OCI-LY3 (cell line): ENCODE measurements at regions not wholly inside any gene's neighbourhood (a gene's known extent, or its start where the extent isn't known, plus 50 kb on each side); places are given as distances from the start of the nearest gene placed in this dataset.
A peak's percentile ranks its signal among the peaks of the same experiment; 100 is the strongest.

ENCODE experiments used
- CTCF ChIP-seq: fragments of 200-600, 300-600 bp; sonication (generic); IDR thresholded peaks from 2 replicates; pipeline ENCODE4 v1.5.1; 2014; ENCODE audit warnings: antibody characterized with exemption, low read length, low read depth
- EZH2phosphoT487 ChIP-seq: fragments of 200-600 bp; shearing (Covaris generic); IDR thresholded peaks from 2 replicates; pipeline ENCODE4 v1.6.1; 2018; ENCODE audit warnings: antibody characterized with exemption, mixed run types, low read depth

DNA sequence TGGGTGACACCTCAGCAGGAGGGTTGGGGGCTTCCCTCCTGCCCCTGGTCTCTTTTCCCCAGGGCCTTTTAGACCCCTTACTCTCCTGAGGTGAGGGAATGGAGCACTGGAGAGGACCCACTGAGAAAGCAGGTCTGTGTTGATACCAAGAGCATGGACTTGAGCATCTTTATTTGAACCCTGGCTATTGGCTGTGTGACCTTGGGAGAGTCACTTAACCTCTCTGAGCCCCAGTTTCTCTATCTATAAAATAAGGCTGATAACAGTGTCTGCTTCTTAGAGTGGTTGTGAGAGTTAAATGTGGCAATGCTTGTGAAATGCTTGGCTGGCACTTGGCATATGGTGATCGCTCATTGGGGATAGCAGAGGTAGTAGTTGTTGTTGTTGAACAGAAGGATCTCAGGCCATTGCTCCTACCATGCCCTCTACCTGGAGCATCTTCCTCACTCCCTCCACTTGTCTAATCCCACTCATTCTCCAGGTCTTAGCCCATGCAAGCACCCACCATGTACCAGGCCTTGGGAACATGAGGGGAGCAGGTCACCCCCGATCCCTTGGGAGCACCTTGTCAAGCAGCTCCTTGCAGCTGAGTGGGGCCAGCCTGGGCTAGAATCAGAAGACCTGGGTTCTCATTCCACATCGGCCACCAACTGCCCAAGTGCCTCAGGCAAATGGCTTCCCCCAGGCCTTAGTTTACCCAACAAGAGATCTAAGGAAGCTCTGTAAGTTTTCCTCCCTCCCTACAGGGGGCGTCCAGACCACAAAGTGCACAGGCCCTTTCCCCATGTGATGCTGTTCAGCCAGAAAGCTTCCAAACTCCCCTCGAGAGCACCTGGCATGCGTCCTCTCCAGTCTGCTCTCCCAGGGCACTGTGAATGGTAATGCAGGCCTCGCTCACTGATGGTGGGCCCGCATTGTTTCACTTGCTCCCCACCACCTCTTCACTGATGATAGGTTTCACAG is 96.7 kb downstream of the LSM3 start:
- peak; percentile 38 for TF ChIP-seq CTCF
- no peak for TF ChIP-seq EZH2phosphoT487
